Central memory CD8-positive, alpha-beta T cell (primary cell): ENCODE measurements at regions not wholly inside any gene's neighbourhood (a gene's known extent, or its start where the extent isn't known, plus 50 kb on each side); places are given as distances from the start of the nearest gene placed in this dataset.

ENCODE experiments used
- ATAC-seq: fragments of 150-1000 bp; cut with Tn5 transposase; replicated peaks from 2 replicates; pipeline ENCODE4 v1.10.0; 2022; ENCODE audit warnings: mild to moderate bottlenecking, moderate FRiP score, moderate number of reproducible peaks; ENCODE audit not compliant: poor library complexity, severe bottlenecking; ENCODE audit errors: extremely low read depth
- DNase-seq, 2 donors: peaks; one replicate each; pipeline ENCODE4 v3.0.0; 2021; ENCODE audit warnings: low spot score in 2 of 2
- H3K27ac Mint-ChIP-seq: one replicate; pipeline ENCODE4 v1.8.0; 2022; ENCODE audit warnings: low read depth, mild to moderate bottlenecking, moderate library complexity, mixed read lengths
- H3K27me3 Mint-ChIP-seq: one replicate; pipeline ENCODE4 v1.8.0; 2022; ENCODE audit warnings: mixed read lengths
- H3K36me3 Mint-ChIP-seq: one replicate; pipeline ENCODE4 v1.8.0; 2022; ENCODE audit warnings: mild to moderate bottlenecking, moderate library complexity, mixed read lengths; ENCODE audit not compliant: insufficient read depth
- H3K4me1 Mint-ChIP-seq: one replicate; pipeline ENCODE4 v1.8.0; 2022; ENCODE audit warnings: mixed read lengths
- H3K4me3 Mint-ChIP-seq: one replicate; pipeline ENCODE4 v1.8.0; 2022; ENCODE audit warnings: mild to moderate bottlenecking, moderate library complexity, mixed read lengths
- H3K9me3 Mint-ChIP-seq: one replicate; pipeline ENCODE4 v1.8.0; 2022; ENCODE audit warnings: mixed read lengths

- Mint-ChIP-seq H3K4me3 (no peak overlapping the region), H3K9me3 (peaks cover 8% of the 10 kb centered on the region), H3K4me1 (no peaks in the 10 kb centered on the region), H3K27me3 (peaks cover 5% of the 10 kb centered on the region), H3K27ac (no peak overlapping the region), H3K36me3 (peaks cover 2% of the 10 kb centered on the region)
- DNase-seq (no peak), ATAC-seq (no peak)
Observed at GRCh38 chr2:128832946-128833663, 514.4 kb upstream of the HS6ST1 start.

DNA sequence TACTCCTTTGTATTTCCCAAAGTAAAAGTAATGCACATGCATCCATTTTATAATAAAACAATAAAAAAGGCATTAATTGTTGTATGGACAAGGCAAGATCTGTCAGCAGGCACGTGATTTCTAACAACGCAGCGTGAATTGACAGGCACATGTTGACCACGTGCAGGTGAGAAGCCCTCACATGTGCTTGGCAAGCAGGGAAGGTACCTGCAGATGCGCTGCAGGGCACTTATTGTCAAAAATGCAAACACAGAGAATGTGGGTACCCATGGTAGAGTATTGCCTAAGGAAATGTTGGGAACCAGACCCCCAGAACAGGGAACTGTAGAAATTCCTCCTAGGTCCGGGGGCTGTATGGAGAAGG, 515.0 kb upstream of the HS6ST1 start:
- peaks cover 10% of the 10 kb centered on the region for H3K27me3 Mint-ChIP-seq
- no peak overlapping the region for H3K4me3 Mint-ChIP-seq
- H3K27ac Mint-ChIP-seq, result no peak overlapping the region
- H3K36me3 Mint-ChIP-seq, result peaks cover 2% of the 10 kb centered on the region
- no peak for ATAC-seq
- H3K4me1 Mint-ChIP-seq, result no peaks in the 10 kb centered on the region
- DNase-seq, result no peak
- H3K9me3 Mint-ChIP-seq, result peaks cover 10% of the 10 kb centered on the region

DNA sequence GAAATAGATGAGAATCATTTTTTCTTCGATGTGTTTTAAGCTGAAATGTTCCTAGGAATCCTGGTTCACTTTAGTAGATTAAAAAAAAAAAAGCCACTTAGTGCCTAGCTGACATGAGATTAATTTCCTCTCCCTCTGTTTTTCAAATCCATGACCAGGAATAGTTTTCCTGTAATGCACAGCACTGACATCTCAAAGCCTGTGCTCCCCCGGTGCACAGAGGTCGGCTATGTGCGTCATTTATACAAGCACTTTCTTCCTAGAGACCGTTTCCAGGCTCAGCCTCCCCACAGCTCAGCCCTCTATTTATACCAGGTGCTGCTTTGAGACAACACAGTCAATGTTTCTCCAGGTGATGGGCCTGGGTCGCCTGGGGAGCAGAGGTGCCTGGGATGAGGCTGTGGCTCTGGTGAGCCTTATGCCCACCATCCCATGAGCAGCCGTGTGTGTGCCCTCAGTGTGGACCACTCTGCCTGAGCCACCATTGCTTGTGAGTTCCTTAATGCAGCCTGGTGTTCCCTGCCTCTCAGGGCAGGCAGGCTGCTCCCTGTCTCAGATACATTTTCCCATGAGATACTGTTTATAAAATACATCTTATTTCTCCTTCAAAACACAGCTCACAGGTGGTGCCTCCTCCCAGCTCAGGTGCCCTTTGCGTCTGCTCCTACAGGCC, 515.7 kb upstream of the HS6ST1 start:
- H3K4me3 Mint-ChIP-seq, result no peak overlapping the region
- H3K4me1 Mint-ChIP-seq, result no peaks in the 10 kb centered on the region
- no peak overlapping the region for H3K27ac Mint-ChIP-seq
- DNase-seq, result no peak
- ATAC-seq, result no peak
- peaks cover 17% of the 10 kb centered on the region for H3K27me3 Mint-ChIP-seq
- H3K36me3 Mint-ChIP-seq, result peaks cover 2% of the 10 kb centered on the region
- peaks cover 10% of the 10 kb centered on the region for H3K9me3 Mint-ChIP-seq

GRCh38 chr2:128834880-128835252, 516.2 kb upstream of the HS6ST1 start:
- Mint-ChIP-seq H3K4me3 (no peak overlapping the region), H3K4me1 (no peaks in the 10 kb centered on the region), H3K36me3 (peaks cover 2% of the 10 kb centered on the region), H3K27ac (no peak overlapping the region), H3K27me3 (peaks cover 21% of the 10 kb centered on the region), H3K9me3 (peaks cover 12% of the 10 kb centered on the region)
- ATAC-seq (no peak), DNase-seq (no peak)

- H3K4me3 Mint-ChIP-seq, result no peak overlapping the region
- no peaks in the 10 kb centered on the region for H3K4me1 Mint-ChIP-seq
- no peak for DNase-seq
- H3K36me3 Mint-ChIP-seq, result peaks cover 2% of the 10 kb centered on the region
- peaks cover 21% of the 10 kb centered on the region for H3K27me3 Mint-ChIP-seq
- H3K27ac Mint-ChIP-seq, result no peak overlapping the region
- ATAC-seq, result no peak
- peaks cover 12% of the 10 kb centered on the region for H3K9me3 Mint-ChIP-seq
Observed at GRCh38 chr2:128835342-128835855, 516.7 kb upstream of the HS6ST1 start.

DNA sequence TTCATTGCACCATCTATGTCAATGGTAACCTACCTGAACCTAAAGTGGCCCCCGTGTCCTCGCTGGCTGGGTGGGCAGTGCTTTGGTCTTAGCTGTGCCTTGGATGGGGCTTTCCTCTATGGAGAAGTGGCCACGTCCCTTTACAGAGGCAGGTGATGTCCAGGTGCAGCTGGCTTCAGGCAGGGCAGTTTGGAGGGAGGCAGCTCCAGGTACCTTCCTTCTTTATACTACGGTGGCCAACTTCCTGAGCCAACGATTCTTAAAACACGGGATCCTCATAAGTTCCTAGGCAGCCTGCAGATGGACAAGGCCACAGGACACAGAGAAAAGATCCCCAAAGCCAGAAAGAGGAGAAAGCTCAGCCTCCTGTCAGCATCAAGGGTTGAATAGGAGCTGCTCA, 517.3 kb upstream of the HS6ST1 start:
- DNase-seq, result no peak
- Mint-ChIP-seq H3K27me3 (peaks cover 21% of the 10 kb centered on the region), H3K27ac (no peak overlapping the region), H3K4me3 (no peak overlapping the region), H3K36me3 (peaks cover 2% of the 10 kb centered on the region), H3K4me1 (no peaks in the 10 kb centered on the region), H3K9me3 (peaks cover 12% of the 10 kb centered on the region)
- ATAC-seq, result no peak

DNA sequence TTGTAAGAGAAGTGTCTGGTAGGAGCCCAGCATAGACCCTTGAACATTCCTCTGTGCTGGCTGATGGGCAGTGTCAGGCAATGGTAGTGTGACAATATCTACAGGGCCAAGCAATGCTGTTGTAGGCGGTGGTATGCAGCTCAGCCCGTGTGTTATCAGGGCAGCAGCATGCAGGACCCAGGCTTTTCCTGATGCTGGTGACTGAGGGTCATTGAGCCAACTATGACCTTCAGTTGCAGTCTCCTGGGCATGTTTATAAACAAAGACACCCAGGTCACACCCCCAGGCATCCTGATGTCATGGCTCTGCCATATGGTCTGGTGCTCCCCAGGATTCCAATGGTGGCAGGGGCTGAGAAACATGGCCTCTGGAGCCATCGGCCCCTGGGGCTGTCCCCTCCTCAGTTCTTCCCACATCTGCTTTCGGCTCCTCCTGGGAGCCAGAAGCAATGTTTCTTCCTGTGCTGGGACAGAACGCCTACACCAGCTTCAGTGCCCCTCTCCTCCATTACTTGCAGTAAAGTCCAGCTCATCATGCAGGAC, 518.0 kb upstream of the HS6ST1 start:
- Mint-ChIP-seq H3K27me3 (peaks cover 21% of the 10 kb centered on the region), H3K4me3 (no peak overlapping the region), H3K4me1 (no peaks in the 10 kb centered on the region), H3K27ac (no peak overlapping the region), H3K9me3 (peaks cover 12% of the 10 kb centered on the region), H3K36me3 (peaks cover 2% of the 10 kb centered on the region)
- ATAC-seq (no peak), DNase-seq (no peak)

DNA sequence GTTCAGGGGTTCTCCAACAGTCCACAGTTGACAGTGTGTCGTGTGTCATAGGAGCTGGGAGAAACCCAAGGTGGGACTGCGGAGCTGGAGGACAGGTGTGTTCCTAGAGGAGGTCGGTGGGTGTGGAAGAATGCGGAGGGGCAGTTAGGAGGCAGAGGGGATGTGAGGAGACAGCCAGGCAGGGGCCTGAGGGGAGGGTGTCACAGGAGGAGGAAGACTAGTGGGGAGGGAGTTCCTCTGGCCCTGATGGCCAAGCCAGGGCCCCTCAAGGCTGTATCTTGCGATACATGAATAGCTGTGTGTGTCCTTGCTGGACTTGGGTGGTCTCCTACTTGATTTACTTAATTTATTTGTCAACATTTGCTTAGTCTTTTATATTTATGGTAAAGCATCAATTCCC, 519.6 kb upstream of the HS6ST1 start:
- Mint-ChIP-seq H3K4me3 (no peak overlapping the region), H3K27ac (no peak overlapping the region), H3K4me1 (no peaks in the 10 kb centered on the region), H3K36me3 (peaks cover 2% of the 10 kb centered on the region), H3K27me3 (peaks cover 21% of the 10 kb centered on the region), H3K9me3 (peaks cover 12% of the 10 kb centered on the region)
- ATAC-seq (no peak), DNase-seq (no peak)

- no peak for DNase-seq
- no peaks in the 10 kb centered on the region for H3K36me3 Mint-ChIP-seq
- H3K27me3 Mint-ChIP-seq, result peaks cover 21% of the 10 kb centered on the region
- ATAC-seq, result no peak
- no peak overlapping the region for H3K27ac Mint-ChIP-seq
- no peak overlapping the region for H3K4me3 Mint-ChIP-seq
- no peaks in the 10 kb centered on the region for H3K4me1 Mint-ChIP-seq
- H3K9me3 Mint-ChIP-seq, result peaks cover 12% of the 10 kb centered on the region
Observed at GRCh38 chr2:128841803-128842202, 523.1 kb upstream of the HS6ST1 start.

GRCh38 chr2:128867311-128867710, 548.6 kb upstream of the HS6ST1 start:
- no peaks in the 10 kb centered on the region for H3K4me1 Mint-ChIP-seq
- ATAC-seq (no peak), DNase-seq (no peak)
- H3K27ac Mint-ChIP-seq, result no peak overlapping the region
- H3K36me3 Mint-ChIP-seq, result no peaks in the 10 kb centered on the region
- no peaks in the 10 kb centered on the region for H3K9me3 Mint-ChIP-seq
- H3K27me3 Mint-ChIP-seq, result peaks cover 9% of the 10 kb centered on the region
- H3K4me3 Mint-ChIP-seq, result no peak overlapping the region

- Mint-ChIP-seq H3K27me3 (peaks cover 9% of the 10 kb centered on the region), H3K36me3 (no peaks in the 10 kb centered on the region), H3K4me3 (no peak overlapping the region), H3K4me1 (no peaks in the 10 kb centered on the region), H3K27ac (no peak overlapping the region), H3K9me3 (no peaks in the 10 kb centered on the region)
- ATAC-seq, result no peak
- DNase-seq, result no peak
Observed at GRCh38 chr2:128867936-128868636, 549.4 kb upstream of the HS6ST1 start.

DNA sequence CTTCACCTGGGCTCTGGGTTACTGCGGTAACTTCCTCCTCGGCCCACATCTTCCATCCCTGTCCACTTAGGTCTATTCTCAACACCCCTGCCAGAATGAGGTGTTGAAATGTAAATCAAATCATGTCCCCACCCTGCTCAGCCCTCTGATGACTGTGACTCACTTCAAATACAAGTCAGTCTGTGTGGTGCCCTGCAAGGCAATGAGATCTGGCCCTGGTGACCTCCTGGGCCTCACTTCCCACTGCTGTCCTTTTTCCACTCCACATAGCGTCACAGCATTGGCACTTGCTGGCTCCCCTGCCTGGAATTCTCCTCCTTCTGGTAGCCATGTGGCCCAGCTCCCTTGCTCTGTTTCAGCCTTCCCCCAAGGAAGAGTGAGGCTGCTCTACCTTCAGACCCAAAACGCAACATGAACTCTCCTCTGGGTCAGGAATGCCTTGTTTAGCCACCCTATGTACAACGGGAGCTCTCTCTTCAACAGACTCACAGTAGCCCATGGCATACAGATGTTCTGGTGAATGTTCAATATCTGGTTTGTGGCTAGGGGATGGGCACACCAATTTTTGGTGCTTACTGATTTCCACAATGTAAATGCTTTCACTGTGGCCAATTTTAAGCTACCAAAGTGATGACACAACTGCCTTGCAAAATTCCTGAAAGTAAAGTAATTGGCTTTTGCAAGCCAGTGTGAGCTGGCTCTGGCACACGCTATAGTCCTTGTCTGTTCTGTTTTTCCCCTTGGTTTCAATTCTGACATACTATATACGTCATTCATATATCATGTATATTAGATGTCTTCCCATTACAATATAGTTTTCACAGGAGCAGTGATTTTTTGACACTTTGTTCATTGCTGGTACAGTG, 550.3 kb upstream of the HS6ST1 start:
- no peak overlapping the region for H3K4me3 Mint-ChIP-seq
- no peak overlapping the region for H3K27ac Mint-ChIP-seq
- no peaks in the 10 kb centered on the region for H3K4me1 Mint-ChIP-seq
- ATAC-seq (no peak), DNase-seq (no peak)
- no peaks in the 10 kb centered on the region for H3K36me3 Mint-ChIP-seq
- no peaks in the 10 kb centered on the region for H3K9me3 Mint-ChIP-seq
- peaks cover 9% of the 10 kb centered on the region for H3K27me3 Mint-ChIP-seq
